Smooth muscle cell (in vitro differentiated cells): ENCODE measurements at regions not wholly inside any gene's neighbourhood (a gene's known extent, or its start where the extent isn't known, plus 50 kb on each side); places are given as distances from the start of the nearest gene placed in this dataset.

Source experiments
- DNase-seq: peaks from one replicate; lab custom pipeline; 2025; ENCODE audit not compliant: unreplicated experiment; lab: John Stamatoyannopoulos, UW
- H2AFZ ChIP-seq: fragments of 200-600 bp; sonication (generic); 2 replicates; pipeline ENCODE4 v1.6.0; 2016; ENCODE audit warnings: antibody characterized with exemption, low read depth, mild to moderate bottlenecking
- H3F3A ChIP-seq: fragments of 200-600 bp; sonication (generic); 2 replicates; pipeline ENCODE4 v1.6.0; 2017; ENCODE audit warnings: antibody characterized with exemption, low read depth
- H3K27ac ChIP-seq: fragments of 200-600 bp; sonication (generic); 2 replicates; pipeline ENCODE4 v1.5.1; 2016; ENCODE audit warnings: low read depth, mild to moderate bottlenecking
- H3K27me3 ChIP-seq: fragments of 200-600 bp; sonication (generic); 2 replicates; pipeline ENCODE4 v1.6.1; 2016; ENCODE audit warnings: low read depth, mild to moderate bottlenecking
- H3K36me3 ChIP-seq: fragments of 200-600 bp; sonication (generic); 2 replicates; pipeline ENCODE4 v1.5.1; 2016; ENCODE audit warnings: low read depth
- H3K4me1 ChIP-seq: fragments of 200-600 bp; sonication (generic); 2 replicates; pipeline ENCODE4 v1.5.1; 2016; ENCODE audit warnings: low read depth
- H3K4me2 ChIP-seq: fragments of 200-600 bp; sonication (generic); 2 replicates; pipeline ENCODE4 v1.6.0; 2016; ENCODE audit warnings: mild to moderate bottlenecking
- H3K4me3 ChIP-seq: fragments of 200-600 bp; sonication (generic); 2 replicates; pipeline ENCODE4 v1.5.1; 2016; ENCODE audit warnings: mild to moderate bottlenecking
- H3K79me2 ChIP-seq: fragments of 200-600 bp; sonication (generic); 2 replicates; pipeline ENCODE4 v1.6.0; 2016; ENCODE audit warnings: low read depth, mild to moderate bottlenecking
- H3K9ac ChIP-seq: fragments of 200-600 bp; sonication (generic); 2 replicates; pipeline ENCODE4 v1.6.0; 2016; ENCODE audit warnings: low read depth
- H3K9me3 ChIP-seq: fragments of 200-600 bp; sonication (generic); replicated peaks from 2 replicates; pipeline ENCODE4 v1.5.1; 2016; ENCODE audit warnings: low read depth
- H4K20me1 ChIP-seq: fragments of 200-600 bp; sonication (generic); 2 replicates; pipeline ENCODE4 v1.6.0; 2016; ENCODE audit warnings: low read depth
- CTCF ChIP-seq: fragments of 200-600 bp; sonication (generic); IDR thresholded peaks from 2 replicates; pipeline ENCODE4 v1.5.1; 2017; ENCODE audit warnings: borderline replicate concordance, mild to moderate bottlenecking, antibody characterized with exemption; ENCODE audit not compliant: insufficient read depth, poor library complexity, severe bottlenecking
- WGBS: methylation state at CpG from one replicate; pipeline ENCODE4 v1.1.7; 2016; ENCODE audit warnings: low lambda C conversion rate; 5-methylcytosine and 5-hydroxymethylcytosine counted together

DNA sequence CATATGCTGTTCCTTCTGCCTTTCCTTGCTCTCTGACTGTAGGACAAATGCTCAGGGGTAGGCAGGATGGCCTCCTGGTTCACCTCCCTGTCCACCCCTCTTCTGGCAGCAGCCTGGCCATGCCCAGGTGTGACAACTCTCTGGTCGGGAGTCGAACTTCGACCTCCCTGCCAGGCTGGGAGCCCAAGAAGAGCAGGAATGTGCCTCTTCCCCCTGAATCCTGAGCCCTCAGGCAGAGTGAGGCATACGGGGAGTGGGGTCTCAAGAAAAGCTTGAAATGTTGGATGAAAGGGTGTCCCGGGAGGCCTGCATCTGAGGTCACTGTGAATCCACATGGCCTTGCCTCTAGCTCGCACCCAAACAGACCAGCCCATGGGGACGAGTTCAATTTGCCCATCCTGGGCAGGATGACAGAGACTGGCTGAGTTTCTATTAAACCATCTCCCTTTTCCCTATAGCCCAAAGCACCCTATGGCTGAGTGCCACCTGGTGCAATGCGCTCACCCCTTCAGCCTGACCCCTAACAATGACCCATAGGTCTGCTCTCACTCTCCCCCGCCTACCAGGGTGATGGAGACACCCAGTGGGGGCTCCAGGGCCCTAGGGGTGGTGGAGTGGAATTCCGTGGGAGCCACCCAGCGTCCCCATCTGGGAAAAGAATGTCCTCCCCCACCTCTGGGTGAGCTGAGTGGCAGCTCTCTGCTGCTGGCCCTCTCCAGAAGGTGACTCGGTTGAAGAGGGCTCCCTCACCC, 52.9 kb upstream of the DIO3 start:
- no peaks in the 10 kb centered on the region for H3F3A ChIP-seq
- no peak overlapping the region for H2AFZ ChIP-seq
- H3K4me2 ChIP-seq: no peak overlapping the region
- H3K36me3 ChIP-seq: no peaks in the 10 kb centered on the region
- no peaks in the 10 kb centered on the region for H3K27me3 ChIP-seq
- H3K9me3 ChIP-seq: no peaks in the 10 kb centered on the region
- H3K27ac ChIP-seq: no peak overlapping the region
- H3K9ac ChIP-seq: no peak overlapping the region
- TF ChIP-seq CTCF: no peak
- H3K79me2 ChIP-seq: no peaks in the 10 kb centered on the region
- no peaks in the 10 kb centered on the region for H4K20me1 ChIP-seq
- H3K4me3 ChIP-seq: no peak overlapping the region
- DNase-seq: no peak
- H3K4me1 ChIP-seq: no peaks in the 10 kb centered on the region
- 96% methylated on average over 12 of the region's 12 CpGs for WGBS

- DNase-seq: no peak
- no peaks in the 10 kb centered on the region for H3K79me2 ChIP-seq
- H3K4me3 ChIP-seq: no peak overlapping the region
- no peaks in the 10 kb centered on the region for H3K36me3 ChIP-seq
- no peaks in the 10 kb centered on the region for H3K27me3 ChIP-seq
- WGBS: 94% methylated on average over 18 of the region's 18 CpGs
- no peaks in the 10 kb centered on the region for H3F3A ChIP-seq
- no peak for TF ChIP-seq CTCF
- no peak overlapping the region for H3K9ac ChIP-seq
- H3K4me2 ChIP-seq: no peak overlapping the region
- H2AFZ ChIP-seq: no peak overlapping the region
- no peaks in the 10 kb centered on the region for H3K4me1 ChIP-seq
- no peaks in the 10 kb centered on the region for H4K20me1 ChIP-seq
- H3K27ac ChIP-seq: no peak overlapping the region
- H3K9me3 ChIP-seq: no peaks in the 10 kb centered on the region
Measured at GRCh38 chr14:101508948-101509729, 52.2 kb upstream of the DIO3 start.

GRCh38 chr14:101509730-101510371, 51.4 kb upstream of the DIO3 start:
- Histone ChIP-seq H3K4me3 (no peak overlapping the region), H3K9ac (no peak overlapping the region), H4K20me1 (no peaks in the 10 kb centered on the region), H2AFZ (no peak overlapping the region), H3K9me3 (no peaks in the 10 kb centered on the region), H3K36me3 (no peaks in the 10 kb centered on the region), H3K27me3 (no peaks in the 10 kb centered on the region), H3K4me2 (no peak overlapping the region), H3K79me2 (no peaks in the 10 kb centered on the region), H3K27ac (no peak overlapping the region), H3F3A (no peaks in the 10 kb centered on the region), H3K4me1 (no peaks in the 10 kb centered on the region)
- 96% methylated on average over 21 of the region's 21 CpGs for WGBS
- DNase-seq: no peak
- no peak for TF ChIP-seq CTCF
